ENCODE measurements at regions not wholly inside any gene's neighbourhood (a gene's known extent, or its start where the extent isn't known, plus 50 kb on each side); places are given as distances from the start of the nearest gene placed in this dataset.

- no peak for DNase-seq (ENCODE audit: low spot score in 2 of 2)
- intact Hi-C loops (cut with DNase I), result no loop called here
- Histone ChIP-seq H3K27ac (no peak overlapping the region), H3K4me3 (no peak overlapping the region), H3K4me1 (no peaks in the 10 kb centered on the region), H3K9me3 (no peaks in the 10 kb centered on the region), H3K36me3 (no peaks in the 10 kb centered on the region), H3K27me3 (no peaks in the 10 kb centered on the region)
- no peak for TF ChIP-seq CTCF (IDR thresholded peaks at IDR 0.05)
Observed at GRCh38 chr6:23357185-23357766, 768.7 kb upstream of the NRSN1 start.

- H3K4me3 ChIP-seq, result no peak overlapping the region
- no peak for TF ChIP-seq CTCF (IDR thresholded peaks at IDR 0.05)
- no peaks in the 10 kb centered on the region for H3K36me3 ChIP-seq
- H3K9me3 ChIP-seq, result peaks cover 0 to 4% of the 10 kb centered on the region in 2 donors
- H3K4me1 ChIP-seq, result no peaks in the 10 kb centered on the region
- H3K27ac ChIP-seq, result no peak overlapping the region
- DNase-seq (ENCODE audit: low spot score in 2 of 2), result no peak
- H3K27me3 ChIP-seq, result no peaks in the 10 kb centered on the region
- intact Hi-C loops (cut with DNase I), result no loop called here
Observed at GRCh38 chr6:23365732-23366131, 760.3 kb upstream of the NRSN1 start.

- intact Hi-C loops (cut with DNase I), result no loop called here
- DNase-seq (ENCODE audit: low spot score in 2 of 2), result no peak
- Histone ChIP-seq H3K36me3 (no peaks in the 10 kb centered on the region), H3K27me3 (no peaks in the 10 kb centered on the region), H3K9me3 (peaks cover 0 to 4% of the 10 kb centered on the region in 2 donors), H3K4me1 (no peaks in the 10 kb centered on the region), H3K4me3 (no peak overlapping the region), H3K27ac (no peak overlapping the region)
- no peak for TF ChIP-seq CTCF (IDR thresholded peaks at IDR 0.05)
Observed at GRCh38 chr6:23367311-23367710, 758.7 kb upstream of the NRSN1 start.

GRCh38 chr6:23368557-23368956, 757.5 kb upstream of the NRSN1 start:
- Histone ChIP-seq H3K9me3 (peaks cover 0 to 4% of the 10 kb centered on the region in 2 donors), H3K36me3 (no peaks in the 10 kb centered on the region), H3K27ac (no peak overlapping the region), H3K4me1 (no peaks in the 10 kb centered on the region), H3K27me3 (no peaks in the 10 kb centered on the region), H3K4me3 (no peak overlapping the region)
- no peak for TF ChIP-seq CTCF (IDR thresholded peaks at IDR 0.05)
- no peak for DNase-seq (ENCODE audit: low spot score in 2 of 2)
- intact Hi-C loops (cut with DNase I), result no loop called here

- Histone ChIP-seq H3K4me3 (no peak overlapping the region), H3K27ac (no peak overlapping the region), H3K9me3 (no peaks in the 10 kb centered on the region), H3K4me1 (no peaks in the 10 kb centered on the region), H3K27me3 (no peaks in the 10 kb centered on the region), H3K36me3 (no peaks in the 10 kb centered on the region)
- DNase-seq (ENCODE audit: low spot score in 2 of 2), result no peak
- no peak for TF ChIP-seq CTCF (IDR thresholded peaks at IDR 0.05)
- intact Hi-C loops (cut with DNase I), result no loop called here
Observed at GRCh38 chr6:23370051-23370450, 756.0 kb upstream of the NRSN1 start.
